IPS-11a (cell line): ENCODE measurements at regions not wholly inside any gene's neighbourhood (a gene's known extent, or its start where the extent isn't known, plus 50 kb on each side); places are given as distances from the start of the nearest gene placed in this dataset.
"Not testable (repeated sequence)": the region's sequence is repeated elsewhere in the genome, so short reads cannot be mapped to it uniquely, and the experiment has no call there.

Experiments used
- H3K4me3 ChIP-seq: one replicate; pipeline ENCODE4 v1.5.1; 2013; ENCODE audit warnings: low read depth, low read length, control low read depth

DNA sequence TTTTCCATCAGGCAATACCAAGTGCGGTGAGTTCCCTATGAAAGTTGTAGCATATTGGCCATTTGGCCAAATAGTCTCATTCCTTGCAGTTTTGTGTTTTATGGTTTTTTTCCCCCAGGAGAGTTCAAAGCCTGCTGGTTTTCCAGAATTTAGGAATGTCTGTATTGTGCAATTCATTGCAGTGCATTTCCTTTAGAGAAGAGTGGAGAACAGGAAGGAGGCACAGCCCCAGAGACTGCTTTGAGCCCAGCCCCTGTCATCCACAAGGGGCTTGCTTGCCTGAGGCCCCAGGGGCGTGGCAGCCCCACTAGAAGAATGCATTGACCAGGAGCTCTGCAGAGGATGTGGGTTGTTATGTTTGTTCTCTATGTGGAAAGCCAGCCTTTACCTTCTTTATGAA is 375.5 kb downstream of the BCL2L11 start:
- H3K4me3 ChIP-seq, result not testable (repeated sequence)

DNA sequence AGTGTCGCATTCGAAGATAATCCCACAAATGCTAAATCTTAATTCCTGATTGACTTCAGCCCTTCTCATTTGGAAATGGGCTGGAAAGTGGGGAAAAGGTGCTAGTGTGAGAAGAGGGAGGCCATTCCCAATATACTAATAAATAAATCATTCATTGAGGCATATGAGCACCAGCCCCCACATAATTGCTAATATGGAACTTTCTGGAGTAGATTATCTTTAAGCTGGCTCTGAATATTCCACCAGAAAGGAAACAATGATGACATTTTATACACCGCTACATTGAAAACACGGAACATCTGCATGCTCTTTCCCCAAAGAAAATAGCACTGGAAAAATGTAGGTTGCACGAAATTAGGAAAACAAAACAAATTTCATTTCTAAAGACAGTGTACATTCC is 376.1 kb downstream of the BCL2L11 start:
- not testable (repeated sequence) for H3K4me3 ChIP-seq

DNA sequence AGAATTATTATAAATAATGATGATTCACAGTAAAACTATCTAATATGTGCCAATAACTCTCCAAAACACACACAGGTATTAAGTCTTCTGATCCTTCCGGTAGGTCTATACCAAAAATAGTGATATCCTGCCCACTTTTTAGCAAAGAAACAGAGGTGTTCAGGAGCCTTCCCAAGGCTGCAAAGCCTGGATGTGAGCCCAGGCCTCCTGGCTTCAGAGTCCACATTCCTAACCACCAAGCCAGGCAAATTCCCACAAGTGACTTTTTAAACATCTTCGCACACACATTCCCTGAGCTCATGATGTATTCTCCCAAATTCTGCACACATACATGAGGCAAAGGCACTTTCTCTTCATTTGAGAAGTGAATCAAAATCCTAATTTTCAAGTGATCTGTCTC is 376.6 kb downstream of the BCL2L11 start:
- H3K4me3 ChIP-seq, result not testable (repeated sequence)

- not testable (repeated sequence) for H3K4me3 ChIP-seq
These were observed 379.9 kb downstream of the BCL2L11 start for GRCh38 chr2:111500536-111501062.

- H3K4me3 ChIP-seq, result not testable (repeated sequence)
These were observed 380.0 kb downstream of the ANAPC1 start for GRCh38 chr2:111503844-111504570.

- not testable (repeated sequence) for H3K4me3 ChIP-seq
These were observed 379.4 kb downstream of the ANAPC1 start for GRCh38 chr2:111504571-111504942.

DNA sequence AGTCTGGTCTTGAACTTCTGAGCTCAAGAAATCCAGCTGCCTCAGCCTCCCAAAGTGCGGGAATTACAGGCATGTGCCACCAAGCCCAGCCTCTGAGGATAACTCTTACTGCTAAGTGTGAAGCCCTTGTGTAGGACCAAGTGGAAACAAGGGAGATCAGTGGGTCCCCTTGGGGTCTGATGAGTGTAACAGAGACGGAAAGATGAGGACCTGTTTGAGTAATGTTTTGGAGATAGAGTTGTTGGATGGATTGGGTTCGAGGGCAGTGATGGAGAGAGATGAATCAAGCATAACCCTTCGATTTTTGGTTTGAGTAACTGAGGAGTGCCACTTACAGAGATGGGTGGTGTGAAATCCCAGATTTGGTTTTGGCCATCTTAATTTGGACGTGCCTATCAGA is 378.7 kb downstream of the ANAPC1 start:
- not testable (repeated sequence) for H3K4me3 ChIP-seq

GRCh38 chr2:111506936-111507335 is 377.1 kb downstream of the ANAPC1 start:
- not testable (repeated sequence) for H3K4me3 ChIP-seq

GRCh38 chr2:111509225-111509869 is 374.6 kb downstream of the ANAPC1 start:
- H3K4me3 ChIP-seq, result not testable (repeated sequence)

- H3K4me3 ChIP-seq, result not testable (repeated sequence)
These were observed 373.6 kb downstream of the ANAPC1 start for GRCh38 chr2:111510384-111510783.

DNA sequence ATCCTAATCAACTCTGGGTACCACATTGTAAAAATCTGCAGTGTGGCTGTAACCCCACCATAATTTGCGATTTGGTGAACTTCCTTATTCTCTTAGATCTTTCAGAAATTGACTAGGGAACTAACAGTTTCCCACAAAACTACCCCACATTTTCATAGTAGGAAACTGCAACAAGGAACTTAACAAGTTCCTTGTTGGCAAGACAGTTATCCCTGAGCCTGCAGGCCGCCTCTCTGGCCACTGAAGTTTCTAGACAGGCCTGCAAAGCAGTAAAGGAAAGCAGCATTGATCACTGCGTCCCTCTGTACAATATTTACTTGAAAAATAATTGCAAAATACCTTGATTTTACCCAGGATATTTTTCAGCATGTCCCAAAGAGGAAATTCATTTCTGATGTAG is 372.9 kb downstream of the ANAPC1 start:
- H3K4me3 ChIP-seq, result not testable (repeated sequence)

DNA sequence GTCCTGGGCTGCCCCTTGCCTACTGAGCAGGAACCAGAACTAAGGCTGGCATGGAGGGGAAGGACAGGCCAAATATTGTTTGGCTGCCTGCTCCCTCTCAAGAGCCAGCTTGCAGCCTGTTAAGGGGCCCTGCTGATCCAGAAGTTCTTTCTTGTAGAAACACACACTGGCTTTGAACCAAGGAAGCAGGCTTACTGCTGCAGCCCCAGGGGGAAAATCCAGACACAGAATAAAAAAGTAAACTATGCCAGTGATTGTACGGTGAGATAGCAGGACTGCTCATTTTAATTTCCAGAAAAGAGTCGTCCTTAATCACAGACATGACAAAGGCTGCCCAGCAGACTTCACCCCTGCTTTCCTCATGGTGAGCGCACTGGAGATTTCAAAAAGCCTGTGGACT is 371.6 kb downstream of the ANAPC1 start:
- H3K4me3 ChIP-seq, result not testable (repeated sequence)

GRCh38 chr2:111514138-111514537 is 369.9 kb downstream of the ANAPC1 start:
- H3K4me3 ChIP-seq, result not testable (repeated sequence)

GRCh38 chr2:111517050-111517720 is 366.8 kb downstream of the ANAPC1 start:
- not testable (repeated sequence) for H3K4me3 ChIP-seq

DNA sequence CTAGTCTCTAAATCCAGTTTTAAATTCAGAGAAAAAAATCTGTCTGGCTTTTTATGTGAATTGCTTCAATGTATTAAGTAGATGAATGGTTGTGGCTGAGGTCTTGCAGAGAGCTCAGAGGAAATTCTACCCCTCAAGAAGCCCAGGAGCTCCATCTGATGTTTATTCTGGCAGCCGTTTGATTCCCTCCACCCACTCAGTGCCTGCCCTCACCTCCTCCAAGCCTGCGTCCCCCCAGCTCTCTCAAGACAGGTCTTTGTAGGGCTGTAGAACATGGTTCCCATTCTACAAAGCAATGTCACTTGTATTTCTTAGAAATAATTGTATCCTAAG is 366.3 kb downstream of the ANAPC1 start:
- not testable (repeated sequence) for H3K4me3 ChIP-seq

DNA sequence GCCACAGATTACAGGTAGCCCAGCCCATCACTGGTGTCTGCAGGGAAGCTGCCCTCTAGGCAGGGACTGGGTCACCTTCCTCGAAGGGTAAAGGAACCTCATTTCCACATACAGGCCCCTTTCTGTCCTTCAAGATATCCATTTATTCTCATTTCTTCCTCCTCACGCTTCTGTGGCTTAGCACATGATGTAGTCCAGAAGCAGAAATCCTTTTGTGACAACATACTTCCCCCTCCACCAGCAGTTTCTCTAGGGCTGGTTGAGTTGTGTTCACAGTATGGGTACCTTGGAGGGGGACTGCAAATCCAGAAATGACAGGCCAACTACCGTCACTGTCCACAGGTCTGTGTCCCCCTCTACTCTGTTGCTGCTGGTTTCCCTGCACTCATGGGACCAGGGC is 364.9 kb downstream of the ANAPC1 start:
- H3K4me3 ChIP-seq, result no peak overlapping the region

GRCh38 chr2:111522231-111522768 is 361.7 kb downstream of the ANAPC1 start:
- no peak overlapping the region for H3K4me3 ChIP-seq

- no peak overlapping the region for H3K4me3 ChIP-seq
These were observed 361.0 kb downstream of the ANAPC1 start for GRCh38 chr2:111523009-111523408.

- not testable (repeated sequence) for H3K4me3 ChIP-seq
These were observed 359.0 kb downstream of the ANAPC1 start for GRCh38 chr2:111525026-111525425.

GRCh38 chr2:111526041-111526639 is 357.9 kb downstream of the ANAPC1 start:
- not testable (repeated sequence) for H3K4me3 ChIP-seq

- H3K4me3 ChIP-seq, result not testable (repeated sequence)
These were observed 356.1 kb downstream of the ANAPC1 start for GRCh38 chr2:111527707-111528400.
